HEK293 (cell line): ENCODE measurements at regions not wholly inside any gene's neighbourhood (a gene's known extent, or its start where the extent isn't known, plus 50 kb on each side); places are given as distances from the start of the nearest gene placed in this dataset.
"Not testable (repeated sequence)": the region's sequence is repeated elsewhere in the genome, so short reads cannot be mapped to it uniquely, and the experiment has no call there.

Experiments used
- GLI2 ChIP-seq: fragments of 450-650 bp; formaldehyde crosslinking; IDR thresholded peaks from 2 replicates; pipeline ENCODE4; 2017; ENCODE audit warnings: missing biosample characterization, missing genetic modification characterization, low read depth, borderline replicate concordance
- SALL2 ChIP-seq: fragments of 450-650 bp; formaldehyde crosslinking; IDR thresholded peaks from 2 replicates; pipeline ENCODE4 v1.5.0; 2017; ENCODE audit warnings: missing biosample characterization, mild to moderate bottlenecking, missing genetic modification characterization, borderline replicate concordance
- ZNF121 ChIP-seq: fragments of 450-650 bp; formaldehyde crosslinking; IDR thresholded peaks from 2 replicates; pipeline ENCODE4 v1.5.1; 2016; ENCODE audit warnings: missing biosample characterization, missing genetic modification characterization
- ZNF311 ChIP-seq: fragments of 450-650 bp; formaldehyde crosslinking; IDR thresholded peaks from 2 replicates; pipeline ENCODE4 v1.5.1; 2017; ENCODE audit warnings: missing biosample characterization, missing genetic modification characterization, borderline replicate concordance
- TF ChIP-seq, protein P1 (sequence below): fragments of 450-650 bp; formaldehyde crosslinking; IDR thresholded peaks from 2 replicates; pipeline ENCODE4 v1.5.1; 2016; ENCODE audit warnings: missing biosample characterization, missing genetic modification characterization
- TF ChIP-seq, protein P2 (sequence below): fragments of 450-650 bp; formaldehyde crosslinking; IDR thresholded peaks from 2 replicates; pipeline ENCODE4 v1.5.1; 2016; ENCODE audit warnings: missing biosample characterization, missing genetic modification characterization

DNA sequence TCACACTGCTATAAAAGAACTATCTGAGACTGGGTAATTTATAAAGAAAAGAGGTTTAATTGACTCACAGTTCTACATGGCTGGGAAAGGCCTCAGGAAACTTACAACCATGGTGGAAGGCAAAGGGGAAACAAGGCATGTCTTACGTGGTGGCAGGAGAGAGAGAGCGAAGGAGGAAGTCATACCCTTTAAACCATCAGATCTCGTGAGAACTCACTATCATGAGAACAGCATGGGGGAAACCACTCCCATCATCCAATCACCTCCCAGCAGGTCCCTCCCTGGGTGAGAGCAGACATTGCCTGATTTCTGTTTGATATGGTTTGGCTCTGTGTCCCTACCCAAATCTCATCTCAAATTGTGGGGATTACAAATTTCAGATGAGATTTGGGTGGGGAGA, 86.9 kb upstream of the CTDP1 start:
- TF ChIP-seq, protein P1, sequence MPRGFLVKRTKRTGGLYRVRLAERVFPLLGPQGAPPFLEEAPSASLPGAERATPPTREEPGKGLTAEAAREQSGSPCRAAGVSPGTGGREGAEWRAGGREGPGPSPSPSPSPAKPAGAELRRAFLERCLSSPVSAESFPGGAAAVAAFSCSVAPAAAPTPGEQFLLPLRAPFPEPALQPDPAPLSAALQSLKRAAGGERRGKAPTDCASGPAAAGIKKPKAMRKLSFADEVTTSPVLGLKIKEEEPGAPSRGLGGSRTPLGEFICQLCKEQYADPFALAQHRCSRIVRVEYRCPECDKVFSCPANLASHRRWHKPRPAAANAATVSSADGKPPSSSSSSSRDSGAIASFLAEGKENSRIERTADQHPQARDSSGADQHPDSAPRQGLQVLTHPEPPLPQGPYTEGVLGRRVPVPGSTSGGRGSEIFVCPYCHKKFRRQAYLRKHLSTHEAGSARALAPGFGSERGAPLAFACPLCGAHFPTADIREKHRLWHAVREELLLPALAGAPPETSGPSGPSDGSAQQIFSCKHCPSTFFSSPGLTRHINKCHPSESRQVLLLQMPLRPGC = not testable (repeated sequence)
- TF ChIP-seq, protein P2, sequence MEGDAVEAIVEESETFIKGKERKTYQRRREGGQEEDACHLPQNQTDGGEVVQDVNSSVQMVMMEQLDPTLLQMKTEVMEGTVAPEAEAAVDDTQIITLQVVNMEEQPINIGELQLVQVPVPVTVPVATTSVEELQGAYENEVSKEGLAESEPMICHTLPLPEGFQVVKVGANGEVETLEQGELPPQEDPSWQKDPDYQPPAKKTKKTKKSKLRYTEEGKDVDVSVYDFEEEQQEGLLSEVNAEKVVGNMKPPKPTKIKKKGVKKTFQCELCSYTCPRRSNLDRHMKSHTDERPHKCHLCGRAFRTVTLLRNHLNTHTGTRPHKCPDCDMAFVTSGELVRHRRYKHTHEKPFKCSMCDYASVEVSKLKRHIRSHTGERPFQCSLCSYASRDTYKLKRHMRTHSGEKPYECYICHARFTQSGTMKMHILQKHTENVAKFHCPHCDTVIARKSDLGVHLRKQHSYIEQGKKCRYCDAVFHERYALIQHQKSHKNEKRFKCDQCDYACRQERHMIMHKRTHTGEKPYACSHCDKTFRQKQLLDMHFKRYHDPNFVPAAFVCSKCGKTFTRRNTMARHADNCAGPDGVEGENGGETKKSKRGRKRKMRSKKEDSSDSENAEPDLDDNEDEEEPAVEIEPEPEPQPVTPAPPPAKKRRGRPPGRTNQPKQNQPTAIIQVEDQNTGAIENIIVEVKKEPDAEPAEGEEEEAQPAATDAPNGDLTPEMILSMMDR (tag by site-specific recombination) = not testable (repeated sequence)
- not testable (repeated sequence) for TF ChIP-seq ZNF121 (tag by site-specific recombination); GLI2 (tag by site-specific recombination); ZNF311; SALL2 (tag by site-specific recombination)
